Right lobe of liver (tissue), 4 donors: ENCODE measurements at regions not wholly inside any gene's neighbourhood (a gene's known extent, or its start where the extent isn't known, plus 50 kb on each side); places are given as distances from the start of the nearest gene placed in this dataset.

Source experiments
- CTCF ChIP-seq, 4 donors: fragments of 200-600 bp in 3 of 4; fragments of 450-650 bp in 1 of 4; IDR thresholded peaks; one replicate each; pipeline versions ENCODE4 v1.5.1 to v1.8.0; 2016 to 2022; ENCODE audit warnings: antibody characterized with exemption in 4 of 4, mild to moderate bottlenecking in 2 of 4
- POLR2A ChIP-seq: fragments of 450-650 bp; IDR thresholded peaks from one replicate; pipeline ENCODE4 v1.6.1; 2017; ENCODE audit warnings: antibody characterized with exemption, mild to moderate bottlenecking
- donor health status: DM: no; HTN: no; CAD: no.
- donor health status: DM: no; HTN: no; CAD: no.
- donor health status: DM: no; HTN: yes; CAD: no.

DNA sequence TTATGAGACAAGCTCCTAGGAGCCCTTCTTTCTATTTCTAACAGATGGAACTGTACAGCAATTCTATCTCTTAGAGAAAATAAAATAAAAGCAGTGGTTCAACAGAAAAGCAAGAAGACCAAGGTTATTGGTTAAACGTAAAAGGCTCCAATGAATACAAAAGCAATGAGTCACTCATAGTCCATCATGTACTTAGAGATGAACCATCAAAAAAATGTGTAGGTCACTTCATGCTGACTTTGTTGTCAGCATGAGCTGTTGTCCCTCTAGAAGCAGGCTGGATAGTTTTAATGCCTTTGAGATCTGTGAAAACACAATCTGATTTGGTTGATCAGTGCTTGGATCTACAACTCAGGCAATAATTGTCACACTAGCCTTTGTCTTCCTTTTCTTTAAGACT is 378.6 kb upstream of the ANXA10 start:
- TF ChIP-seq CTCF (IDR thresholded peaks at IDR 0.05) (no peak), POLR2A (no peak)
